Liver (tissue), 8 donors: ENCODE measurements at regions not wholly inside any gene's neighbourhood (a gene's known extent, or its start where the extent isn't known, plus 50 kb on each side); places are given as distances from the start of the nearest gene placed in this dataset.

Experiments
- DNase-seq: peaks from one replicate; pipeline ENCODE4 v3.0.0-alpha.2; 2017; ENCODE audit warnings: low spot score
- H3K27ac ChIP-seq, 2 donors: one replicate each; pipeline ENCODE4 v1.7.0; 2013; ENCODE audit warnings: inconsistent platforms in 2 of 2, low read length in 2 of 2, control low read depth in 1 of 2, low read depth in 1 of 2, mild to moderate bottlenecking in 1 of 2
- H3K27me3 ChIP-seq, 4 donors: one replicate each; pipeline versions ENCODE4 v1.6.1 to v1.7.0; 2013; ENCODE audit warnings: low read length in 3 of 4, inconsistent platforms in 1 of 4, mild to moderate bottlenecking in 1 of 4, moderate library complexity in 1 of 4; ENCODE audit not compliant: control insufficient read depth in 4 of 4, insufficient read depth in 4 of 4
- H3K36me3 ChIP-seq, 4 donors: one replicate each; pipeline versions ENCODE4 v1.6.1 to v1.7.0; 2013; ENCODE audit warnings: low read length in 3 of 4, mild to moderate bottlenecking in 3 of 4, low read depth in 1 of 4, moderate library complexity in 1 of 4; ENCODE audit not compliant: control insufficient read depth in 4 of 4, insufficient read depth in 3 of 4
- H3K4me1 ChIP-seq, 4 donors: one replicate each; pipeline versions ENCODE4 v1.6.1 to v1.7.0; 2013; ENCODE audit warnings: low read length in 3 of 4, mild to moderate bottlenecking in 3 of 4, moderate library complexity in 1 of 4; ENCODE audit not compliant: control insufficient read depth in 4 of 4, insufficient read depth in 4 of 4
- H3K4me3 ChIP-seq, 3 donors: one replicate each; pipeline versions ENCODE4 v1.6.1 to v1.7.0; 2013; ENCODE audit warnings: low read length in 3 of 3, control low read depth in 1 of 3, low read depth in 1 of 3, mild to moderate bottlenecking in 1 of 3
- H3K9ac ChIP-seq, 2 donors: one replicate each; pipeline ENCODE4 v1.7.0; 2013; ENCODE audit warnings: low read length in 2 of 2, mild to moderate bottlenecking in 2 of 2, moderate library complexity in 2 of 2, control low read depth in 1 of 2, low read depth in 1 of 2
- H3K9me3 ChIP-seq, 4 donors: one replicate each; pipeline versions ENCODE4 v1.6.1 to v1.7.0; 2013; ENCODE audit warnings: low read length in 3 of 4; ENCODE audit not compliant: control insufficient read depth in 4 of 4
- EGR1 ChIP-seq, 2 donors: IDR thresholded peaks; 2 replicates each; pipeline ENCODE4 v1.6.1; 2016 to 2018; ENCODE audit warnings: antibody characterized with exemption in 2 of 2, low read depth in 2 of 2
- FOXA2 ChIP-seq: IDR thresholded peaks from 2 replicates; pipeline ENCODE4 v1.6.1; 2016; ENCODE audit warnings: antibody characterized with exemption
- GABPA ChIP-seq, 2 donors: IDR thresholded peaks in 1 of 2; conservative IDR thresholded peaks in 1 of 2; 2 replicates each; pipeline ENCODE4 v1.6.1; 2016; ENCODE audit warnings: antibody characterized with exemption in 2 of 2, mild to moderate bottlenecking in 1 of 2, moderate library complexity in 1 of 2
- HNF4A ChIP-seq, 2 donors: conservative IDR thresholded peaks; 2 replicates each; pipeline ENCODE4 v1.6.1; 2016; ENCODE audit warnings: antibody characterized with exemption in 2 of 2, mild to moderate bottlenecking in 2 of 2
- HNF4G ChIP-seq: IDR thresholded peaks from 2 replicates; pipeline ENCODE4 v1.6.1; 2016; ENCODE audit warnings: antibody characterized with exemption
- JUND ChIP-seq, 2 donors: IDR thresholded peaks; 2 replicates each; pipeline ENCODE4 v1.6.1; 2016; ENCODE audit warnings: antibody characterized with exemption in 2 of 2
- NR2F2 ChIP-seq: IDR thresholded peaks from 2 replicates; pipeline ENCODE4 v1.6.1; 2016; ENCODE audit warnings: antibody characterized with exemption
- RAD21 ChIP-seq, 2 donors: IDR thresholded peaks; 2 replicates each; pipeline ENCODE4 v1.6.1; 2016; ENCODE audit warnings: antibody characterized with exemption in 2 of 2, mild to moderate bottlenecking in 2 of 2
- RXRA ChIP-seq, 2 donors: IDR thresholded peaks; 2 replicates each; pipeline ENCODE4 v1.6.1; 2017 to 2018; ENCODE audit warnings: antibody characterized with exemption in 2 of 2, mild to moderate bottlenecking in 1 of 2
- SP1 ChIP-seq: IDR thresholded peaks from 2 replicates; pipeline ENCODE4 v1.6.1; 2018; ENCODE audit warnings: antibody characterized with exemption, mild to moderate bottlenecking
- TAF1 ChIP-seq: conservative IDR thresholded peaks from 2 replicates; pipeline ENCODE4 v1.6.1; 2016; ENCODE audit warnings: antibody characterized with exemption, mild to moderate bottlenecking
- YY1 ChIP-seq: IDR thresholded peaks from 2 replicates; pipeline ENCODE4 v1.6.1; 2016; ENCODE audit warnings: antibody characterized with exemption, mild to moderate bottlenecking
- WGBS: extraction: QIAGEN DNeasy Blood & Tissue Kit; methylation state at CpG from one replicate; pipeline ENCODE4 v1.1.7; 2013; 5-methylcytosine and 5-hydroxymethylcytosine counted together
- TF ChIP-seq, protein P1 (sequence below): IDR thresholded peaks from 2 replicates; pipeline ENCODE4 v1.6.1; 2016; ENCODE audit warnings: antibody characterized with exemption, mild to moderate bottlenecking
- TF ChIP-seq, protein P2 (sequence below): IDR thresholded peaks from 2 replicates; pipeline ENCODE4 v1.6.1; 2016; ENCODE audit warnings: antibody characterized with exemption
- TF ChIP-seq, protein P3 (sequence below): IDR thresholded peaks from 2 replicates; pipeline ENCODE4 v1.6.1; 2016; ENCODE audit warnings: antibody characterized with exemption
- TF ChIP-seq, protein P4 (sequence below): IDR thresholded peaks from 2 replicates; pipeline ENCODE4 v1.6.1; 2016; ENCODE audit warnings: antibody characterized with exemption
- TF ChIP-seq, protein P5 (sequence below): fragments of 150-350 bp; IDR thresholded peaks from 2 replicates; pipeline ENCODE4 v1.5.1; 2017; ENCODE audit warnings: improper control_type of control experiment, low read depth, low read length; ENCODE audit not compliant: missing input control
- donor health status: healthy.
- donor health status: healthy.
- donor health status: healthy.
- donor health status: healthy.
- donor health status: healthy.

DNA sequence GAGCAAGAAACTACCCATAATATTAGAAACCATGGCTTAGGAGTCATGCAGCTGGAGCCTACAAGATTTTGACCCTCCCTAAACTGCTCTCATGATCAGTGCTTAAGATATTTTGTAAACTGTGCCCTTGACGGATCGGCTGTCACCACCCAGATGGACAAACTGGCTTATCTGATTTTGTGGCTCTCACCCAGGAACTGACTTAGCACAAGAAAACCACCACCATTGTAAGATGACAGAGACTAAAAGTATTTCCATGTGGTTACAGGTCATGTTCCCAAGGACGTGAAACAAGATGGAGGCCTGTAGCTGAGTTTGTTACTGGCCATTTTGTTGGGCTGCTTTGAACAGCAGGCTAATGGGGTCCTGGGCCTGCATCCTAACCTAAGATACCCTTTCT is 940.9 kb downstream of the OTOL1 start:
- Histone ChIP-seq H3K9ac (no peak overlapping the region), H3K4me1 (no peaks in the 10 kb centered on the region), H3K27ac (no peak overlapping the region), H3K4me3 (no peak overlapping the region), H3K36me3 (no peaks in the 10 kb centered on the region), H3K9me3 (no peaks in the 10 kb centered on the region), H3K27me3 (no peaks in the 10 kb centered on the region)
- DNase-seq: no peak
- 43% methylated on average over 3 of the region's 3 CpGs for WGBS
- TF ChIP-seq, protein P1, sequence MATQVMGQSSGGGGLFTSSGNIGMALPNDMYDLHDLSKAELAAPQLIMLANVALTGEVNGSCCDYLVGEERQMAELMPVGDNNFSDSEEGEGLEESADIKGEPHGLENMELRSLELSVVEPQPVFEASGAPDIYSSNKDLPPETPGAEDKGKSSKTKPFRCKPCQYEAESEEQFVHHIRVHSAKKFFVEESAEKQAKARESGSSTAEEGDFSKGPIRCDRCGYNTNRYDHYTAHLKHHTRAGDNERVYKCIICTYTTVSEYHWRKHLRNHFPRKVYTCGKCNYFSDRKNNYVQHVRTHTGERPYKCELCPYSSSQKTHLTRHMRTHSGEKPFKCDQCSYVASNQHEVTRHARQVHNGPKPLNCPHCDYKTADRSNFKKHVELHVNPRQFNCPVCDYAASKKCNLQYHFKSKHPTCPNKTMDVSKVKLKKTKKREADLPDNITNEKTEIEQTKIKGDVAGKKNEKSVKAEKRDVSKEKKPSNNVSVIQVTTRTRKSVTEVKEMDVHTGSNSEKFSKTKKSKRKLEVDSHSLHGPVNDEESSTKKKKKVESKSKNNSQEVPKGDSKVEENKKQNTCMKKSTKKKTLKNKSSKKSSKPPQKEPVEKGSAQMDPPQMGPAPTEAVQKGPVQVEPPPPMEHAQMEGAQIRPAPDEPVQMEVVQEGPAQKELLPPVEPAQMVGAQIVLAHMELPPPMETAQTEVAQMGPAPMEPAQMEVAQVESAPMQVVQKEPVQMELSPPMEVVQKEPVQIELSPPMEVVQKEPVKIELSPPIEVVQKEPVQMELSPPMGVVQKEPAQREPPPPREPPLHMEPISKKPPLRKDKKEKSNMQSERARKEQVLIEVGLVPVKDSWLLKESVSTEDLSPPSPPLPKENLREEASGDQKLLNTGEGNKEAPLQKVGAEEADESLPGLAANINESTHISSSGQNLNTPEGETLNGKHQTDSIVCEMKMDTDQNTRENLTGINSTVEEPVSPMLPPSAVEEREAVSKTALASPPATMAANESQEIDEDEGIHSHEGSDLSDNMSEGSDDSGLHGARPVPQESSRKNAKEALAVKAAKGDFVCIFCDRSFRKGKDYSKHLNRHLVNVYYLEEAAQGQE: no peak
- TF ChIP-seq FOXA2 (no peak), GABPA (IDR thresholded peaks at IDR 0.05 in 1 of 2, conservative IDR thresholded peaks at IDR 0.05 in 1 of 2) (no peak), YY1 (no peak), RAD21 (IDR thresholded peaks at IDR 0.05) (no peak), TAF1 (no peak), NR2F2 (no peak), EGR1 (IDR thresholded peaks at IDR 0.05; ENCODE audit: low read depth in 2 of 2) (no peak), HNF4A (conservative IDR thresholded peaks at IDR 0.05) (no peak), JUND (IDR thresholded peaks at IDR 0.05) (no peak), SP1 (no peak), HNF4G (no peak), RXRA (IDR thresholded peaks at IDR 0.05) (no peak)
- TF ChIP-seq, protein P2, sequence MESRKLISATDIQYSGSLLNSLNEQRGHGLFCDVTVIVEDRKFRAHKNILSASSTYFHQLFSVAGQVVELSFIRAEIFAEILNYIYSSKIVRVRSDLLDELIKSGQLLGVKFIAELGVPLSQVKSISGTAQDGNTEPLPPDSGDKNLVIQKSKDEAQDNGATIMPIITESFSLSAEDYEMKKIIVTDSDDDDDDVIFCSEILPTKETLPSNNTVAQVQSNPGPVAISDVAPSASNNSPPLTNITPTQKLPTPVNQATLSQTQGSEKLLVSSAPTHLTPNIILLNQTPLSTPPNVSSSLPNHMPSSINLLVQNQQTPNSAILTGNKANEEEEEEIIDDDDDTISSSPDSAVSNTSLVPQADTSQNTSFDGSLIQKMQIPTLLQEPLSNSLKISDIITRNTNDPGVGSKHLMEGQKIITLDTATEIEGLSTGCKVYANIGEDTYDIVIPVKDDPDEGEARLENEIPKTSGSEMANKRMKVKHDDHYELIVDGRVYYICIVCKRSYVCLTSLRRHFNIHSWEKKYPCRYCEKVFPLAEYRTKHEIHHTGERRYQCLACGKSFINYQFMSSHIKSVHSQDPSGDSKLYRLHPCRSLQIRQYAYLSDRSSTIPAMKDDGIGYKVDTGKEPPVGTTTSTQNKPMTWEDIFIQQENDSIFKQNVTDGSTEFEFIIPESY: no peak
- TF ChIP-seq, protein P3, sequence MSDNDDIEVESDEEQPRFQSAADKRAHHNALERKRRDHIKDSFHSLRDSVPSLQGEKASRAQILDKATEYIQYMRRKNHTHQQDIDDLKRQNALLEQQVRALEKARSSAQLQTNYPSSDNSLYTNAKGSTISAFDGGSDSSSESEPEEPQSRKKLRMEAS: no peak
- TF ChIP-seq, protein P4, sequence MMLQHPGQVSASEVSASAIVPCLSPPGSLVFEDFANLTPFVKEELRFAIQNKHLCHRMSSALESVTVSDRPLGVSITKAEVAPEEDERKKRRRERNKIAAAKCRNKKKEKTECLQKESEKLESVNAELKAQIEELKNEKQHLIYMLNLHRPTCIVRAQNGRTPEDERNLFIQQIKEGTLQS: no peak
- TF ChIP-seq, protein P5, sequence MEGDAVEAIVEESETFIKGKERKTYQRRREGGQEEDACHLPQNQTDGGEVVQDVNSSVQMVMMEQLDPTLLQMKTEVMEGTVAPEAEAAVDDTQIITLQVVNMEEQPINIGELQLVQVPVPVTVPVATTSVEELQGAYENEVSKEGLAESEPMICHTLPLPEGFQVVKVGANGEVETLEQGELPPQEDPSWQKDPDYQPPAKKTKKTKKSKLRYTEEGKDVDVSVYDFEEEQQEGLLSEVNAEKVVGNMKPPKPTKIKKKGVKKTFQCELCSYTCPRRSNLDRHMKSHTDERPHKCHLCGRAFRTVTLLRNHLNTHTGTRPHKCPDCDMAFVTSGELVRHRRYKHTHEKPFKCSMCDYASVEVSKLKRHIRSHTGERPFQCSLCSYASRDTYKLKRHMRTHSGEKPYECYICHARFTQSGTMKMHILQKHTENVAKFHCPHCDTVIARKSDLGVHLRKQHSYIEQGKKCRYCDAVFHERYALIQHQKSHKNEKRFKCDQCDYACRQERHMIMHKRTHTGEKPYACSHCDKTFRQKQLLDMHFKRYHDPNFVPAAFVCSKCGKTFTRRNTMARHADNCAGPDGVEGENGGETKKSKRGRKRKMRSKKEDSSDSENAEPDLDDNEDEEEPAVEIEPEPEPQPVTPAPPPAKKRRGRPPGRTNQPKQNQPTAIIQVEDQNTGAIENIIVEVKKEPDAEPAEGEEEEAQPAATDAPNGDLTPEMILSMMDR: no peak

DNA sequence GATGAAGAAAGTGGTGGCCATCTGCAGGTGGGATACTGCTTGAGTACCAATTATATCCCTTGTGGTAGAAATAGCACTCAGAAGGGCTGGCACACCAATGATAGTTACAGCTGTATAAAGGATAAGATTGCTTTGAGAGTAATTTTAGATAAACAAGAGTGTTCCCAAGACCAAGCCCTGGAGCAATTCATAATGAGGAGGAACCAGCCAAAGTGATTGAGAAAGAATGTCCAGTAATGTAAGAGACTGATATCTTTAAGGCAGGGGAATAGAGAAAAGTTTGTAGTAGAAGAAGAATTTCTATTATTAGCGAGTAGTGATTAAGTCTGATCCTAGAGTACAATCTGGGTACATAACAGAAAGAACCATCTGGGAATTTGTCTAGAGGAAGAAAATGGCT is 945.1 kb downstream of the OTOL1 start:
- DNase-seq: no peak
- WGBS: 54% methylated on average over 1 of the region's 1 CpG
- TF ChIP-seq RXRA (IDR thresholded peaks at IDR 0.05) (no peak), JUND (IDR thresholded peaks at IDR 0.05) (no peak), HNF4A (conservative IDR thresholded peaks at IDR 0.05) (no peak), HNF4G (no peak), NR2F2 (no peak), GABPA (IDR thresholded peaks at IDR 0.05 in 1 of 2, conservative IDR thresholded peaks at IDR 0.05 in 1 of 2) (no peak), FOXA2 (no peak), YY1 (no peak), TAF1 (no peak), RAD21 (IDR thresholded peaks at IDR 0.05) (no peak)
- TF ChIP-seq, protein P2: no peak
- TF ChIP-seq, protein P1: no peak
- TF ChIP-seq, protein P3: no peak
- TF ChIP-seq, protein P4: no peak

More for the DNA sequence above, 945.1 kb downstream of the OTOL1 start:
- no peak overlapping the region for H3K4me3 ChIP-seq
- H3K36me3 ChIP-seq: no peaks in the 10 kb centered on the region
- no peaks in the 10 kb centered on the region for H3K27me3 ChIP-seq
- H3K9me3 ChIP-seq: no peaks in the 10 kb centered on the region
- H3K9ac ChIP-seq: no peak overlapping the region
- H3K27ac ChIP-seq: no peak overlapping the region
- no peaks in the 10 kb centered on the region for H3K4me1 ChIP-seq
